ENCODE measurements at regions not wholly inside any gene's neighbourhood (a gene's known extent, or its start where the extent isn't known, plus 50 kb on each side); places are given as distances from the start of the nearest gene placed in this dataset.
A peak's percentile ranks its signal among the peaks of the same experiment; 100 is the strongest.
"Not testable (repeated sequence)": the region's sequence is repeated elsewhere in the genome, so short reads cannot be mapped to it uniquely, and the experiment has no call there.

DNA sequence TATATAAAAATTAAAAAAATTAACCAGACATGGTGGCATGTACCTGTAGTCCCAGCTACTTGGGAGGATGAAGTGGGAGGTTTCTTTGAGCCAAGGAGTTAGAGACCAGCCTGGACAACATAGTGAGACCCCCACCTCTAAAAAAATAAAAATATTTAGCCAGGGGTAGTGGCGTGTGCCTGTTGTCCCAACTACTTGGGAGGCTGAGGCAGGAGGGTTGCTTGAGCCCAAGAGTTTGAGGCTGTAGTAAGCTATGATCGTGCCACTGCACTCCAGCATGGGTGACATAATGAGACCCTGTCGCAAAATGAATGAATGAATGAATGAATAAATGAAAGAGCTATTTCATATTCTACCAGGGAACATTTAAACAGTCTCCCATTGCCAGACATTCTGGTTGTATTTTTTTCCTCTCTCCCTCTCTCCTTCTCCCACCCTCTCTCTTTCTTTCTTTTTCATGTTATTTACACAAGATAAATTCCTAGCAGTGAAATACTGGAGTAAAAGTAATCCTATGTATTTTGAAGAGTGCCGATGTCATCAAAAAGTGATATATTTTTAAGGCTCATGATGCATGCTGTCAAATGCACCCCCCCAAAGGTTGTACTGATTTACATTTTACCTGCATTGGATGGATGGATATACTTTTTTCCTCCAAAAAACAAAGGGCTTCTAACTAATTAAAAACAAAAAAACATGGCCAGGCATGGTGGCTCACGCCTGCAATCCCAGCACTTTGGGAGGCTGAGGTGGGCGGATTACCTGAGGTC is 194.8 kb upstream of the ZNF217 start:
- H4K8ac ChIP-seq (replicated peaks; ENCODE audit: insufficient read length, low read depth, low read length) = no peak overlapping the region
- H2AK5ac ChIP-seq (ENCODE audit: insufficient read length, low read length) = no peak overlapping the region
- Mint-ChIP-seq H3K9me3 (no peaks in the 10 kb centered on the region), H3K4me1 (peaks cover 40 to 47% of the 10 kb centered on the region in 2 experiments), H3K27ac (peak overlapping the region in 2 of 3 experiments; percentile 29 to 46; a peak in 3 of 7 replicates), H3K36me3 (ENCODE audit: insufficient read depth in 1 of 3, low read depth in 3 of 3) (peaks cover 0 to 5% (median 2%) of the 10 kb centered on the region in 3 experiments; a peak in 4 of 7 replicates), H3K4me3 (no peak overlapping the region), H3K27me3 (ENCODE audit: low read depth) (no peaks in the 10 kb centered on the region)
- no peak overlapping the region for H4K91ac ChIP-seq (ENCODE audit: insufficient read length, low read depth, low read length)
- H4K5ac ChIP-seq (ENCODE audit: insufficient read length, low read depth, low read length) = no peak overlapping the region
- no peaks in the 10 kb centered on the region for H3K23me2 ChIP-seq (ENCODE audit: insufficient read length, low read depth, low read length, poor library complexity, severe bottlenecking)
- no peak overlapping the region for H2BK120ac ChIP-seq (ENCODE audit: low read depth, low read length, poor library complexity, severe bottlenecking)
- H3K4me1 ChIP-seq (ENCODE audit: insufficient read depth, low read length) = peaks cover 10% of the 10 kb centered on the region; the same call in 1 of the 2 replicates
- no peak overlapping the region for H3T11ph ChIP-seq (ENCODE audit: low read length)
- no peak overlapping the region for H3K18ac ChIP-seq (ENCODE audit: insufficient read length, low read depth, low read length)
- H3K9me3 ChIP-seq (ENCODE audit: control insufficient read depth, low read depth, low read length) = no peaks in the 10 kb centered on the region
- no peak overlapping the region for H2BK12ac ChIP-seq (ENCODE audit: insufficient read length, low read depth, low read length)
- no peaks in the 10 kb centered on the region for H3K79me1 ChIP-seq (ENCODE audit: insufficient read depth, low read depth, low read length, poor library complexity, severe bottlenecking)
- H3K9ac ChIP-seq (ENCODE audit: extremely low read depth, insufficient read length, low read length) = no peak overlapping the region
- H3K23ac ChIP-seq (ENCODE audit: insufficient read length, low read depth, low read length) = no peak overlapping the region
- H4K20me1 ChIP-seq (ENCODE audit: control insufficient read depth, insufficient read depth, insufficient read length) = no peaks in the 10 kb centered on the region
- no peak overlapping the region for H3K14ac ChIP-seq (ENCODE audit: insufficient read depth, low read length)
- H3K4ac ChIP-seq (ENCODE audit: low read depth, low read length) = no peak overlapping the region
- no CpG with 5 or more reads among the region's 6 CpGs for WGBS (ENCODE audit: extremely low coverage, insufficient read length, low lambda C conversion rate)
- H3K27me3 ChIP-seq (ENCODE audit: insufficient read depth, low read length) = no peaks in the 10 kb centered on the region
- no peak overlapping the region for H2BK20ac ChIP-seq (ENCODE audit: low read depth, low read length, poor library complexity, severe bottlenecking)
- DNase-seq = no peak
- H2AFZ ChIP-seq (ENCODE audit: low read length) = no peak overlapping the region
- no peak overlapping the region for H2BK5ac ChIP-seq (ENCODE audit: insufficient read length, low read length)
- H3K27ac ChIP-seq (ENCODE audit: insufficient read length, low read depth, low read length) = no peak overlapping the region
- no peak overlapping the region for H2BK15ac ChIP-seq (ENCODE audit: low read depth, low read length)
- no peak overlapping the region for H3K4me2 ChIP-seq (ENCODE audit: insufficient read depth, insufficient read length, low read length)
- H3K79me2 ChIP-seq (ENCODE audit: insufficient read depth, low read length) = no peaks in the 10 kb centered on the region
- no peak overlapping the region for H3K56ac ChIP-seq (ENCODE audit: insufficient read length, low read depth, low read length)
- TF ChIP-seq, protein P1, sequence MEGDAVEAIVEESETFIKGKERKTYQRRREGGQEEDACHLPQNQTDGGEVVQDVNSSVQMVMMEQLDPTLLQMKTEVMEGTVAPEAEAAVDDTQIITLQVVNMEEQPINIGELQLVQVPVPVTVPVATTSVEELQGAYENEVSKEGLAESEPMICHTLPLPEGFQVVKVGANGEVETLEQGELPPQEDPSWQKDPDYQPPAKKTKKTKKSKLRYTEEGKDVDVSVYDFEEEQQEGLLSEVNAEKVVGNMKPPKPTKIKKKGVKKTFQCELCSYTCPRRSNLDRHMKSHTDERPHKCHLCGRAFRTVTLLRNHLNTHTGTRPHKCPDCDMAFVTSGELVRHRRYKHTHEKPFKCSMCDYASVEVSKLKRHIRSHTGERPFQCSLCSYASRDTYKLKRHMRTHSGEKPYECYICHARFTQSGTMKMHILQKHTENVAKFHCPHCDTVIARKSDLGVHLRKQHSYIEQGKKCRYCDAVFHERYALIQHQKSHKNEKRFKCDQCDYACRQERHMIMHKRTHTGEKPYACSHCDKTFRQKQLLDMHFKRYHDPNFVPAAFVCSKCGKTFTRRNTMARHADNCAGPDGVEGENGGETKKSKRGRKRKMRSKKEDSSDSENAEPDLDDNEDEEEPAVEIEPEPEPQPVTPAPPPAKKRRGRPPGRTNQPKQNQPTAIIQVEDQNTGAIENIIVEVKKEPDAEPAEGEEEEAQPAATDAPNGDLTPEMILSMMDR (conservative IDR thresholded peaks at IDR 0.05) = no peak

DNA sequence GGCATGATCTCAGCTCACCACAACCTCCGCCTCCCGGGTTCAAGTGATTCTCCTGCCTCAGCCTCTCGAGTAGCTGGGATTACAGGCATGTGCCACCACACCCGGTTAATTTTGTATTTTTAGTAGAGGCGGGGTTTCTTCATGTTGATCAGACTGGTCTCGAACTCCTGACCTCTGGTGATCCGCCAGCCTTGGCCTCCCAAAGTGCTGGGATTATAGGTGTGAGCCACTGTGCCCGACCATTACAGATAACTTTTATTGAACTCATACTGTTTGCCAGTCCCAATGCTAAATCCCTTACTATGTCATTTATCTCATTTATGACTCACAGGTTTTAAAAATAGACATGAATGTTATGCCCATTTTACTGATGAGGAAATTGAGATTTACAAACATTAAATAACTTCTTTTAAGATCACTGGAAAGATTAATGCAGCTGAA is 193.9 kb upstream of the ZNF217 start:
- H3K4me1 Mint-ChIP-seq = peaks cover 40 to 44% of the 10 kb centered on the region in 2 experiments
- H3K4me2 ChIP-seq (ENCODE audit: insufficient read depth, insufficient read length, low read length); H2AFZ ChIP-seq (ENCODE audit: low read length); H2AK5ac ChIP-seq (ENCODE audit: insufficient read length, low read length); H3K23ac ChIP-seq (ENCODE audit: insufficient read length, low read depth, low read length); H3K9me3 ChIP-seq (ENCODE audit: control insufficient read depth, low read depth, low read length); H4K91ac ChIP-seq (ENCODE audit: insufficient read length, low read depth, low read length); H3K4me3 Mint-ChIP-seq; H4K5ac ChIP-seq (ENCODE audit: insufficient read length, low read depth, low read length); H3K18ac ChIP-seq (ENCODE audit: insufficient read length, low read depth, low read length); H3K9ac ChIP-seq (ENCODE audit: extremely low read depth, insufficient read length, low read length); H3K27me3 Mint-ChIP-seq (ENCODE audit: low read depth); H3T11ph ChIP-seq (ENCODE audit: low read length); H2BK12ac ChIP-seq (ENCODE audit: insufficient read length, low read depth, low read length); H2BK120ac ChIP-seq (ENCODE audit: low read depth, low read length, poor library complexity, severe bottlenecking); H3K79me1 ChIP-seq (ENCODE audit: insufficient read depth, low read depth, low read length, poor library complexity, severe bottlenecking); H2BK5ac ChIP-seq (ENCODE audit: insufficient read length, low read length); H4K20me1 ChIP-seq (ENCODE audit: control insufficient read depth, insufficient read depth, insufficient read length); DNase-seq; H4K8ac ChIP-seq (replicated peaks; ENCODE audit: insufficient read length, low read depth, low read length); H3K27ac ChIP-seq (ENCODE audit: insufficient read length, low read depth, low read length); H3K27me3 ChIP-seq (ENCODE audit: insufficient read depth, low read length); H3K79me2 ChIP-seq (ENCODE audit: insufficient read depth, low read length); H3K4ac ChIP-seq (ENCODE audit: low read depth, low read length); H3K9me3 Mint-ChIP-seq; H3K36me3 Mint-ChIP-seq (ENCODE audit: insufficient read depth in 1 of 3, low read depth in 3 of 3); H3K14ac ChIP-seq (ENCODE audit: insufficient read depth, low read length); H3K27ac Mint-ChIP-seq; H2BK20ac ChIP-seq (ENCODE audit: low read depth, low read length, poor library complexity, severe bottlenecking); H3K56ac ChIP-seq (ENCODE audit: insufficient read length, low read depth, low read length); H3K23me2 ChIP-seq (ENCODE audit: insufficient read length, low read depth, low read length, poor library complexity, severe bottlenecking); H2BK15ac ChIP-seq (ENCODE audit: low read depth, low read length): not testable (repeated sequence)
- WGBS (ENCODE audit: extremely low coverage, insufficient read length, low lambda C conversion rate) = no CpG with 5 or more reads among the region's 8 CpGs
- H3K4me1 ChIP-seq (ENCODE audit: insufficient read depth, low read length) = peaks cover 10% of the 10 kb centered on the region; the same call in 1 of the 2 replicates
